Activated CD4-positive, alpha-beta memory T cell treated with anti-CD3 and anti-CD28 coated beads for 36 hours (primary cell): ENCODE measurements at regions not wholly inside any gene's neighbourhood (a gene's known extent, or its start where the extent isn't known, plus 50 kb on each side); places are given as distances from the start of the nearest gene placed in this dataset.

Source experiments
- CTCF ChIA-PET: fragments of 350-600 bp; sonication (Branson Sonifier 250); formaldehyde crosslinking; loops from one replicate; lab custom pipeline; 2021; ENCODE audit warnings: antibody characterized with exemption, inconsistent platforms; lab: Charles Lee
- POLR2A ChIA-PET: fragments of 350-600 bp; sonication (Branson Sonifier 250); formaldehyde crosslinking; loops from one replicate; lab custom pipeline; 2021; ENCODE audit warnings: antibody characterized with exemption; lab: Charles Lee
- DNase-seq: peaks from one replicate; pipeline ENCODE4 v3.0.0-alpha.2; 2020
- H3K27ac Mint-ChIP-seq: one replicate; pipeline ENCODE4 v1.8.0; 2021; ENCODE audit warnings: mixed read lengths
- H3K27me3 Mint-ChIP-seq: one replicate; pipeline ENCODE4 v1.8.0; 2021; ENCODE audit warnings: mixed read lengths
- H3K36me3 Mint-ChIP-seq: one replicate; pipeline ENCODE4 v1.8.0; 2021; ENCODE audit warnings: mixed read lengths
- H3K4me1 Mint-ChIP-seq: one replicate; pipeline ENCODE4 v1.8.0; 2021; ENCODE audit warnings: low read depth, mixed read lengths
- H3K4me3 Mint-ChIP-seq: one replicate; pipeline ENCODE4 v1.8.0; 2021; ENCODE audit warnings: mild to moderate bottlenecking, mixed read lengths
- H3K9me3 Mint-ChIP-seq: one replicate; pipeline ENCODE4 v1.8.0; 2021; ENCODE audit warnings: mixed read lengths
- intact Hi-C: fragments of 100-400 bp; cut with micrococcal nuclease; formaldehyde crosslinking; loops from one replicate; pipeline ENCODE4 v1.15.1; 2023

- intact Hi-C loops = no loop called here
- no peaks in the 10 kb centered on the region for H3K36me3 Mint-ChIP-seq
- peaks cover 10% of the 10 kb centered on the region for H3K9me3 Mint-ChIP-seq
- H3K4me3 Mint-ChIP-seq = no peak overlapping the region
- H3K27me3 Mint-ChIP-seq = no peaks in the 10 kb centered on the region
- ChIA-PET POLR2A (no interaction called here), CTCF (no interaction called here)
- no peak overlapping the region for H3K27ac Mint-ChIP-seq
- DNase-seq = no peak
- no peaks in the 10 kb centered on the region for H3K4me1 Mint-ChIP-seq
Observed at GRCh38 chr2:103103678-103104077, 341.8 kb downstream of the TMEM182 start.

GRCh38 chr2:103119352-103119751, 357.5 kb downstream of the TMEM182 start:
- H3K9me3 Mint-ChIP-seq = peaks cover 3% of the 10 kb centered on the region
- ChIA-PET POLR2A (no interaction called here), CTCF (no interaction called here)
- DNase-seq = no peak
- no peak overlapping the region for H3K4me3 Mint-ChIP-seq
- H3K27ac Mint-ChIP-seq = no peak overlapping the region
- intact Hi-C loops = no loop called here
- H3K27me3 Mint-ChIP-seq = no peaks in the 10 kb centered on the region
- H3K36me3 Mint-ChIP-seq = no peaks in the 10 kb centered on the region
- no peaks in the 10 kb centered on the region for H3K4me1 Mint-ChIP-seq

GRCh38 chr2:103121106-103121505, 359.3 kb downstream of the TMEM182 start:
- Mint-ChIP-seq H3K36me3 (no peaks in the 10 kb centered on the region), H3K27ac (no peak overlapping the region), H3K9me3 (peaks cover 3% of the 10 kb centered on the region), H3K4me3 (no peak overlapping the region), H3K4me1 (no peaks in the 10 kb centered on the region), H3K27me3 (no peaks in the 10 kb centered on the region)
- CTCF ChIA-PET = no interaction called here
- POLR2A ChIA-PET = no interaction called here
- intact Hi-C loops = no loop called here
- no peak for DNase-seq

GRCh38 chr2:103123516-103123915, 361.7 kb downstream of the TMEM182 start:
- POLR2A ChIA-PET = no interaction called here

GRCh38 chr2:103130857-103131256, 369.0 kb downstream of the TMEM182 start:
- H3K4me1 Mint-ChIP-seq = no peaks in the 10 kb centered on the region
- no peak overlapping the region for H3K27ac Mint-ChIP-seq
- H3K27me3 Mint-ChIP-seq = no peaks in the 10 kb centered on the region
- H3K4me3 Mint-ChIP-seq = no peak overlapping the region
- H3K9me3 Mint-ChIP-seq = no peaks in the 10 kb centered on the region
- intact Hi-C loops = no loop called here
- no peak for DNase-seq
- ChIA-PET CTCF (no interaction called here), POLR2A (no interaction called here)
- no peaks in the 10 kb centered on the region for H3K36me3 Mint-ChIP-seq

More at GRCh38 chr2:103123516-103123915, 361.7 kb downstream of the TMEM182 start:
- H3K4me1 Mint-ChIP-seq = no peaks in the 10 kb centered on the region
- H3K27ac Mint-ChIP-seq = no peak overlapping the region
- H3K9me3 Mint-ChIP-seq = no peaks in the 10 kb centered on the region
- CTCF ChIA-PET = no interaction called here
- no peaks in the 10 kb centered on the region for H3K36me3 Mint-ChIP-seq
- H3K4me3 Mint-ChIP-seq = no peak overlapping the region
- no peaks in the 10 kb centered on the region for H3K27me3 Mint-ChIP-seq
- no peak for DNase-seq
- intact Hi-C loops = no loop called here

- Mint-ChIP-seq H3K9me3 (peaks cover 4% of the 10 kb centered on the region), H3K36me3 (no peaks in the 10 kb centered on the region), H3K27me3 (no peaks in the 10 kb centered on the region), H3K4me1 (no peaks in the 10 kb centered on the region), H3K27ac (no peak overlapping the region), H3K4me3 (no peak overlapping the region)
- intact Hi-C loops = no loop called here
- CTCF ChIA-PET = no interaction called here
- no peak for DNase-seq
- POLR2A ChIA-PET = no interaction called here
Observed at GRCh38 chr2:103132536-103133217, 370.8 kb downstream of the TMEM182 start.

GRCh38 chr2:103135679-103136078, 373.8 kb downstream of the TMEM182 start:
- DNase-seq = no peak
- no peaks in the 10 kb centered on the region for H3K36me3 Mint-ChIP-seq
- ChIA-PET CTCF (no interaction called here), POLR2A (no interaction called here)
- intact Hi-C loops = no loop called here
- H3K9me3 Mint-ChIP-seq = peaks cover 7% of the 10 kb centered on the region
- no peak overlapping the region for H3K27ac Mint-ChIP-seq
- no peaks in the 10 kb centered on the region for H3K27me3 Mint-ChIP-seq
- H3K4me1 Mint-ChIP-seq = no peaks in the 10 kb centered on the region
- H3K4me3 Mint-ChIP-seq = no peak overlapping the region

- H3K4me3 Mint-ChIP-seq = no peak overlapping the region
- DNase-seq = no peak
- intact Hi-C loops = no loop called here
- no peaks in the 10 kb centered on the region for H3K4me1 Mint-ChIP-seq
- ChIA-PET CTCF (no interaction called here), POLR2A (no interaction called here)
- no peaks in the 10 kb centered on the region for H3K36me3 Mint-ChIP-seq
- peaks cover 13% of the 10 kb centered on the region for H3K9me3 Mint-ChIP-seq
- H3K27me3 Mint-ChIP-seq = no peaks in the 10 kb centered on the region
- no peak overlapping the region for H3K27ac Mint-ChIP-seq
Observed at GRCh38 chr2:103138123-103138901, 376.5 kb downstream of the TMEM182 start.

GRCh38 chr2:103139628-103140268, 377.9 kb downstream of the TMEM182 start:
- POLR2A ChIA-PET = no interaction called here
- H3K4me1 Mint-ChIP-seq = no peaks in the 10 kb centered on the region
- H3K27me3 Mint-ChIP-seq = no peaks in the 10 kb centered on the region
- H3K9me3 Mint-ChIP-seq = peaks cover 13% of the 10 kb centered on the region
- CTCF ChIA-PET = no interaction called here
- DNase-seq = no peak
- H3K27ac Mint-ChIP-seq = no peak overlapping the region
- intact Hi-C loops = no loop called here
- no peak overlapping the region for H3K4me3 Mint-ChIP-seq
- no peaks in the 10 kb centered on the region for H3K36me3 Mint-ChIP-seq

GRCh38 chr2:103144837-103145236, 383.0 kb downstream of the TMEM182 start:
- ChIA-PET CTCF (no interaction called here), POLR2A (interaction anchor here (0.6 kb wide), 1 partner anchor 17 kb away, joined by 4 read pairs; no protein-coding TSS in a partner anchor)
- no peak for DNase-seq
- Mint-ChIP-seq H3K9me3 (peaks cover 7% of the 10 kb centered on the region), H3K27ac (no peak overlapping the region), H3K27me3 (no peaks in the 10 kb centered on the region), H3K4me1 (no peaks in the 10 kb centered on the region), H3K36me3 (no peaks in the 10 kb centered on the region), H3K4me3 (no peak overlapping the region)
- intact Hi-C loops = no loop called here

- DNase-seq = no peak
- peaks cover 7% of the 10 kb centered on the region for H3K9me3 Mint-ChIP-seq
- no peak overlapping the region for H3K27ac Mint-ChIP-seq
- ChIA-PET POLR2A (no interaction called here), CTCF (no interaction called here)
- intact Hi-C loops = no loop called here
- H3K27me3 Mint-ChIP-seq = no peaks in the 10 kb centered on the region
- no peaks in the 10 kb centered on the region for H3K4me1 Mint-ChIP-seq
- H3K4me3 Mint-ChIP-seq = no peak overlapping the region
- H3K36me3 Mint-ChIP-seq = no peaks in the 10 kb centered on the region
Observed at GRCh38 chr2:103145739-103146138, 383.9 kb downstream of the TMEM182 start.

GRCh38 chr2:103151046-103151445, 389.2 kb downstream of the TMEM182 start:
- Mint-ChIP-seq H3K9me3 (no peaks in the 10 kb centered on the region), H3K27me3 (no peaks in the 10 kb centered on the region), H3K36me3 (no peaks in the 10 kb centered on the region), H3K4me3 (no peak overlapping the region), H3K4me1 (no peaks in the 10 kb centered on the region), H3K27ac (no peak overlapping the region)
- CTCF ChIA-PET = no interaction called here
- no peak for DNase-seq
- POLR2A ChIA-PET = no interaction called here
- intact Hi-C loops = no loop called here
